ENCODE measurements at regions not wholly inside any gene's neighbourhood (a gene's known extent, or its start where the extent isn't known, plus 50 kb on each side); places are given as distances from the start of the nearest gene placed in this dataset.

DNA sequence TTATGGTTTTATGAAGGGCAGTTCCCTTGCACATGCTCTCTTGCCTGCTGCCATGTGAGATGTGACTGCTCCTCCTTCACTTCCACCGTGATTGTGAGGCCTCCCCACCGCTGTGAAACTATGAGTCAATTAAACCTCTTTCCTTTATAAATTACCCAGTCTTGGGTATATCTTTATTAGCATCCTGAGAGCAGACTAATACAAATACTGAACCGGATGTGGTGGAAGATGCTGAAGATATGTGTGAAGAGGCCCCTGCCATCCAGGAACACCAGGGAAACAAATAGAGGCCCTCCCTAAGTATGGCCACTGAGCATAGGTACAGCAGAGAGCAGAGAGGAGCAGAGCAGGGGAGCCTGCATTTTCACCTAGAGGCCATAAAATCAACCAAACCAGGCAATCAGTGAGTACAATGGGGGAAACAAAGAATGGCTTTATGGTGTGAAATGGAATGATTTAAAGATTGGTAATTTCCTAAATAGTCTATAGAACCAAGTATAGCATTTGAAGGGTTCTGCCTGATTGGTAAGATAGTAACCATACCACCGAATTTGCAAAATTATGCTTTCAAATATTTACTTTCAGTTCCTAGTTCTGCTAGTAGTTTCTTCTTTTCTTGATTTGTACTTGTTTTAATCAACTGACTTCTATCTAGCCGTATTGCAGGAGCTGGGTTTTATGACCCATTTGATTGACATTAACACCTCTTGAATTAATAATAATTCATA, 421.6 kb downstream of the IRX1 start:
- TF ChIP-seq, protein P1, sequence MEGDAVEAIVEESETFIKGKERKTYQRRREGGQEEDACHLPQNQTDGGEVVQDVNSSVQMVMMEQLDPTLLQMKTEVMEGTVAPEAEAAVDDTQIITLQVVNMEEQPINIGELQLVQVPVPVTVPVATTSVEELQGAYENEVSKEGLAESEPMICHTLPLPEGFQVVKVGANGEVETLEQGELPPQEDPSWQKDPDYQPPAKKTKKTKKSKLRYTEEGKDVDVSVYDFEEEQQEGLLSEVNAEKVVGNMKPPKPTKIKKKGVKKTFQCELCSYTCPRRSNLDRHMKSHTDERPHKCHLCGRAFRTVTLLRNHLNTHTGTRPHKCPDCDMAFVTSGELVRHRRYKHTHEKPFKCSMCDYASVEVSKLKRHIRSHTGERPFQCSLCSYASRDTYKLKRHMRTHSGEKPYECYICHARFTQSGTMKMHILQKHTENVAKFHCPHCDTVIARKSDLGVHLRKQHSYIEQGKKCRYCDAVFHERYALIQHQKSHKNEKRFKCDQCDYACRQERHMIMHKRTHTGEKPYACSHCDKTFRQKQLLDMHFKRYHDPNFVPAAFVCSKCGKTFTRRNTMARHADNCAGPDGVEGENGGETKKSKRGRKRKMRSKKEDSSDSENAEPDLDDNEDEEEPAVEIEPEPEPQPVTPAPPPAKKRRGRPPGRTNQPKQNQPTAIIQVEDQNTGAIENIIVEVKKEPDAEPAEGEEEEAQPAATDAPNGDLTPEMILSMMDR (IDR thresholded peaks at IDR 0.05), result no peak
- H3K27ac ChIP-seq, result no peak overlapping the region

DNA sequence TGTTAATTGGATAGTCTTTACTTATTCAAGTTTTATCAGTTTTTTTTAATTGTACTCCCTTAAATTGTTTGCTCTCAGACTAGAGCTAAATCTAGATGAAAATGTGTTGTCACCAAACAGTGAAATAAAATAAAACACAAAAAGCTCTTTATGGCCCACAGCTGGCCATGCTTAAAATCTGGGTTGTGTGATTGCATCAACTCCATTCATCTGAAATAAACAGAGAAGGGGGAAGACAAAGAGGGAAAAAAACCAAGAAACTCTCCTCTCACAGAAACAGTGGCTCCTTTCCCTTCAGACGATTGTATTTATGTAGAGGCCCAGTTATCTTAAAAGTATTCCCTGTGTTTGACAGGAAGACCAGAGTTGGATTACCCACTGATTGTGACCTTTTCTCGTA, 422.4 kb downstream of the IRX1 start:
- TF ChIP-seq, protein P1 (IDR thresholded peaks at IDR 0.05), result no peak
- no peak for TF ChIP-seq ZFX (IDR thresholded peaks at IDR 0.05; ENCODE audit: borderline replicate concordance)
- H3K27ac ChIP-seq, result no peak overlapping the region

DNA sequence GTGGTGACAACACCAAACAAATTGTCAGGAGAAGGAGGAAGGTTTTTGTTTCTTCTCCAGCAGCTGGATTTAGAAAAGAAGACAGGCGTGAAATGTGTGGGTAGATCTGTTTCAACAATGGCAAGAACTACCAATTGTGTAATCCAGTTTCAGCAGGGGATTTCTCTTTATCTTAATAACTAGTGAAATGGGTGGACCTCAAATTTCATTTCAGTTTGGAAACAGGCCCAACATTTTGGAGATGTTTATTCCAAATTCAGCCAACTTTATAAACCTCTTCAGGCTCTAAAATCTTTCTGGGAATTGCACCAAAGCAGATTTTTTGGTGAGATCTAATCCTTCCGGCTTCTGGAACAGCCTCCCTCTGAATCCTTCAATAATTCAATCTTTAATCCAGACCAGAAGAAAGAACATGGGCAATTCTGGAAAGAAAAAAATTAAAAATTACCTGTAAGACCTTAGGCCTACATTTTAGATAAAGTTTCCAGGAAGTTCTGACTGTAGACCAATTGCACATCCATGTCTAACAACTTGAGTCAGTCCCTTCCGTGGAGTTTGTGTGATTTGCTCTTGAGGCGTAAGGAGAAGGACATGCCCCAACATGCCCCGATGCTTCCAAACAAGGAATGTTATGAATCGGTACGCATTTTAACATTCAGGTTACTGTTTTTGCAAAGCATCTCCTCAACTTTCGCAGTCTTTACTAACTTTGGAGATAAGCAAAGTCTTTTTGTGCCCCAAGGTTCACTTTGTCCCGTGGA, 423.6 kb downstream of the IRX1 start:
- TF ChIP-seq, protein P1 (IDR thresholded peaks at IDR 0.05), result no peak
- no peak for TF ChIP-seq ZFX (IDR thresholded peaks at IDR 0.05; ENCODE audit: borderline replicate concordance)
- no peak overlapping the region for H3K27ac ChIP-seq

DNA sequence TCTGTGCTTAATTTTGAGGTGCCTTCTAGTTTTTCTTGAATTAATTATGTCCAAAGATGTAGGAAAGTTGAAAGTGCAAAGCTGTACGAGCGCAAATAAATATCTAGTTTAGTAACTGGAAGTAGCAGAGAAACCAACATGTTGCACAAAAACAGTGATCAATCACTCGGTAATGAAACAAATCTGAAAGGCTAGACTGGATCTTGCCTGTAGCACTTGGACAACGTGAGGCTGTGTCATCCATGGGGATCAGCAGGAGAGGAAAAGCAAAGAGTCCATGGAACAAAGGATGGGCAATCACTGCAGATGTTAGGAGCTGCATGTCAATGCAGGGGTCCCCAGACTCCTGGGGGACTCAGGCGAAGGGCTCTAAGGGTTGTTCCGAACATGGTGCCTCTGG, 424.2 kb downstream of the IRX1 start:
- TF ChIP-seq, protein P1 (IDR thresholded peaks at IDR 0.05), result no peak
- no peak for TF ChIP-seq ZFX (IDR thresholded peaks at IDR 0.05; ENCODE audit: borderline replicate concordance)
- no peak overlapping the region for H3K27ac ChIP-seq

DNA sequence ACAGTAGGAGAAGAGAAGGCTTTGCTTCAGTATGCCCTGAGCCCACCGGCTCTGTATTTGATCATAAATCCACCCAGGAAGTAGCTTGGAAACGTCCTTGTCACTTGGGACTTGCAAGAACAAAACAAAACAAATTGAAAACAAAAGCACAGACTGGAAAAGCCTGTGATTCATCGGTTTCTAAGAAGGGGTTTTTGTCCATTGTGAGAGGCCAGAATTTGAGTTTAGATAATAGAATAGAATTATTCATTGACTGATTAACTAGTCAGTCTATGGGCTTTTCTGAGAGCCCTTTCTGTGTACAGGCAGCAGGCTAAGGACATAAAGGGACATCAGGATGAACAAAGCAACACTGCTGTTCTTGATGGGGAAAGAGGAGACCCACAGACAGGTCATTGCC, 424.8 kb downstream of the IRX1 start:
- TF ChIP-seq ZFX (IDR thresholded peaks at IDR 0.05; ENCODE audit: borderline replicate concordance), result no peak
- TF ChIP-seq, protein P1 (IDR thresholded peaks at IDR 0.05), result no peak
- no peak overlapping the region for H3K27ac ChIP-seq

DNA sequence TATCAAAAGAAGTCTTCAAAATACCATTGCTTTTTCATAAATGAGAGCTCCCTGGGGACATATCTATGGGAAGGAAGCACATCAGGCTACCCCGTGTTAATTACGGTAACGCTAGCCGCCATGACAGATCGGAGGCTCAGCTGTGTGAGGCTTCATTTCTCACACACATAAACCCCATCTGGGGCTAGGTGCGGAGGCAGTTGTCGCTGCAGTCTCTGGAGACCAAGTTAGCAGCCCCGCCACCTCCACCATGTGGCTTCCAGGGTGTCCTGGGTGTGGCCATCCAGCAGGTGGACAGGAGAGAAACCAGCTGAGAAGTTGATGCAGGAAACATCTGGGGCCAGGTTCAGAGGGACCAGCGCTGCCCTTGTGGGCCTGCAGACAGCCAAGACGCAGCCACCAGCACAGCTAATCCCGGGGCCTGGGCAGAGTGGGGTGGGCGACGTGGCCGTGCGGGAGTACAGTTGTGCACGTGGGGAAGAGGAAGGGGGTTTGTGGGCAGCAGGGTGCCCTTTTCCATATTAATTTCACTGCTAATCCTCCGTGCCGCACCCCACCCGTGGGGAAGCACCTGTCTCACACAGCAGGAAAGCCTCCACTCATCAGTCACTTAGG, 426.5 kb downstream of the IRX1 start:
- H3K27ac ChIP-seq, result no peak overlapping the region
- TF ChIP-seq ZFX (IDR thresholded peaks at IDR 0.05; ENCODE audit: borderline replicate concordance), result no peak
- TF ChIP-seq, protein P1 (IDR thresholded peaks at IDR 0.05), result no peak

Measured in 22Rv1 (cell line).